Stimulated activated naive CD8-positive, alpha-beta T cell treated with anti-CD3 and anti-CD28 coated beads, Interleukin-15, amount 100 ng/mL, for 72 hours (primary cell): ENCODE measurements at regions not wholly inside any gene's neighbourhood (a gene's known extent, or its start where the extent isn't known, plus 50 kb on each side); places are given as distances from the start of the nearest gene placed in this dataset.
A peak's percentile ranks its signal among the peaks of the same experiment; 100 is the strongest.
"Not testable (repeated sequence)": the region's sequence is repeated elsewhere in the genome, so short reads cannot be mapped to it uniquely, and the experiment has no call there.

Experiments
- ATAC-seq: fragments of 150-1000 bp; cut with Tn5 transposase; 2 replicates; pipeline ENCODE4 v1.10.0; 2021; ENCODE audit warnings: mild to moderate bottlenecking, moderate library complexity
- DNase-seq, 2 donors: peaks; one replicate each; pipeline ENCODE4 v3.0.0; 2021 to 2022
- H3K27ac Mint-ChIP-seq, 2 donors: one replicate each; pipeline ENCODE4 v1.8.0; 2022; ENCODE audit warnings: mild to moderate bottlenecking in 2 of 2, mixed read lengths in 2 of 2, moderate library complexity in 2 of 2
- H3K27me3 Mint-ChIP-seq: one replicate; pipeline ENCODE4 v1.8.0; 2022; ENCODE audit warnings: mixed read lengths
- H3K4me1 Mint-ChIP-seq: one replicate; pipeline ENCODE4 v1.8.0; 2022; ENCODE audit warnings: mild to moderate bottlenecking, mixed read lengths
- H3K4me3 Mint-ChIP-seq, 2 donors: one replicate each; pipeline ENCODE4 v1.8.0; 2022; ENCODE audit warnings: mild to moderate bottlenecking in 2 of 2, mixed read lengths in 2 of 2, moderate library complexity in 1 of 2
- H3K9me3 Mint-ChIP-seq, 2 donors: one replicate each; pipeline ENCODE4 v1.8.0; 2022; ENCODE audit warnings: mixed read lengths in 2 of 2

DNA sequence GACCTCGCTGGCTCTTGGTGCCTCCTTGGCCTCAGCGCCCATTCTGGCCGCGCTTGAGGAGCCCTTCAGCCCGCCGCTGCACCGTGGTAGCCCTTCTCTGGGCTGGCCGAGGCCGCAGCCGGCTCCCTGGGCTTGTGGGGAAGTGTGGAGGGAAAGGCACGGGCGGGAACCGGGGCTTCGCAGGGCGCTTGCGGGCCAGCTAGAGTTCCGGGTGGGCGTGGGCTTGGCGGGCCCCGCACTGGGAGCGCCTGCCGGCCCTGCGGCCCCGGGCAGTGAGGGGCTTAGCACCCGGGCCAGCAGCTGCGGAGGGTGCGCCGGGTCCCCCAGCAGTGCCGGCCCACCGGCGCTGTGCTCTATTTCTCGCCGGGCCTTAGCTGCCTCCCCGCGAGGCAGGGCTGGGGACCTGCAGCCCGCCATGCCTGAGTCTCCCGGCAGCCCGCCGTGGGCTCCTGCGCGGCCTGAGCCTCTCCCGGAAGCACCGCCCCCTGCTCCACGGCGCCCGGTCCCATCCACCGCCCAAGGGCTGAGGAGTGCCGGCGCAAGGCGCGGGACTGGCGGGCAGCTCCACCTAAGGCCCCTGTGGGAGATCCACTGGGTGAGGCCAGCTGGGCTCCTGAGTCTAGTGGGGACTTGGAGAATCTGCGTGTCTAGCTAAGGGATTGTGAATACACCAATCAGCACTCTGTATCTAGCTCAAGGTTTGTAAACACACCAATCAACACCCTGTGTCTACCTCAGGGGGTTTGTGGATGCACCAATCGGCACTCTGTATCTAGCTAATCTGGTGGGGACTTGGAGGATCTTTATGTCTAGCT lies 141.1 kb downstream of the SLCO4C1 start:
- H3K27me3 Mint-ChIP-seq, H3K9me3 Mint-ChIP-seq, H3K4me1 Mint-ChIP-seq, H3K27ac Mint-ChIP-seq: not testable (repeated sequence)
- peak; percentile 4 to 14 for DNase-seq
- peak; percentile 67 for ATAC-seq
- peak overlapping the region; percentile 70 to 74 for H3K4me3 Mint-ChIP-seq

DNA sequence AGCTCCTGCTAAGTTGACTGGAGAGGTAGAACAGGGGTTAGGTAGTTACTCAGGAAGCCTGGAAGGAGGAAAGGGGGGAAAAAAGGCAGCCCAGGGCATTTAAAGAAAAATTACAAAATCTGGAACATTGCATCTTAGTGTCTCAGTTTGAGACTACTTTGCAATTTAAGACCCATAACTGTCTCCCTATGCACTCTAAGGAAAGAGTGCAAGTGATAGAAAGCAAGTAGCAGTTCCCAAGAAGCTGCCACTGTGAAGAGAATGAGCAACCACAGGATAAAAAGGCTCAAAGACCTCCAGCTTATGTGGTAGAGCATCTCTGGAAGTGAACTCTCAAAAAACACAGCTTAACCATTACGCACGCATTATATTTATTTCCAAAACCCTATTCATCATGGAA lies 141.8 kb downstream of the SLCO4C1 start:
- DNase-seq (no peak), ATAC-seq (no peak)
- no peaks in the 10 kb centered on the region for H3K4me1 Mint-ChIP-seq
- H3K27me3 Mint-ChIP-seq, result peaks cover 9% of the 10 kb centered on the region
- no peak overlapping the region for H3K27ac Mint-ChIP-seq
- peak overlapping the region; percentile 70 to 74 for H3K4me3 Mint-ChIP-seq
- H3K9me3 Mint-ChIP-seq, result peaks cover 0 to 5% of the 10 kb centered on the region in 2 donors

DNA sequence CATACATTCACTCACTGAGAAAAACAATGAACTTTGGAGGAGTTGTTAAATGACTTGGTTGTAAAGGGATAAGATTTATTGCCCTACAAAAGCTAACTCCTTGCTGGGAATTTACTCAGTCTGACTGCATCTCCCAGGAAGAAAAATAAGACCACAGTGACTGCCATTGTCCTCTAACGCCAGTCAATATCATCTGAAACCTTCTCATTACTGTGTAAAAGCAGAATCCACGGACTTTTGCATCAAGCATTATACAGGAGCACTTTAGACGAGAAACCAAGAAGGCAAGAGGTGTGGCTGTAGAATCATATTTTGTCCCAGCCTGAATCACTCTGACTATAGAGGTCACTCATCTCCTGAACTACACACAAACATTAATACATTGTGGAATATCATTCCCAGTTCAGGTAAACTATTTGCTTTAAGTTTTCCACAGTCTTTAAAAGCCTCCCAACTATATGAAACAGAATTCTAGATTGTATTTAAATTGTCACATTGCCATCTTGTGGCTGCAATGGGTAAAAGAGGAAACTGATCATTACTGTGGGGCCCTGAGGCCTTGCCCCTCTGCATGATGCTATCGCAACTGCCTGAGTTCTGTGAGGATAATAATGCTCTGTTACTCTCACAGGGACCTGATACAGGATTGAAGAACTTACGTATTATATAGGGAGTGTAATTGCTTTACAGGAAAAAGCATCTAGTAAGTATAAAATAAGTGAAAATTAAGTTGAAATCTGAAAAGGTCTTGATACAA lies 142.9 kb downstream of the SLCO4C1 start:
- Mint-ChIP-seq H3K4me3 (no peak overlapping the region), H3K4me1 (no peaks in the 10 kb centered on the region), H3K27ac (no peak overlapping the region), H3K9me3 (no peaks in the 10 kb centered on the region), H3K27me3 (peaks cover 9% of the 10 kb centered on the region)
- DNase-seq (no peak), ATAC-seq (peak; percentile 66)

DNA sequence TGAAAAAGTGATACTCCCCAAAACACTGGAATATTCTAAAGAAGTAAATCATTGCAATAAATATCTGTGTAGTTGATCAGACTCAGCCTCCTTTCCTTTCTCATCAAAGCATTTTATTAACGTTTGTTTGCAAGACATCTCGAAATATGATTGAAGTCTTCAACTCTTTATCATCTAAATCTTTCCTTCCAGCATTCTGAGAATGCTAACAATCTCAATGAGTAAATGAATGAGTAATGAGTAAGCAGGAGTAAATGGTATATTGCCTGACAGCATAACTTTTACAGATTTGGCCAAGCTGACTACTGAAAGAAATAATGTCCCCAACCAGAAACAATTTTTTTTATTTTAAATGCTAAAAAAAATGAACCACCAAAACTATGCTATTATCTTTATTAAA lies 157.1 kb downstream of the SLCO4C1 start:
- DNase-seq (no peak), ATAC-seq (no peak)
- no peak overlapping the region for H3K4me3 Mint-ChIP-seq
- no peaks in the 10 kb centered on the region for H3K9me3 Mint-ChIP-seq
- no peaks in the 10 kb centered on the region for H3K27me3 Mint-ChIP-seq
- no peak overlapping the region for H3K27ac Mint-ChIP-seq
- H3K4me1 Mint-ChIP-seq, result no peaks in the 10 kb centered on the region

DNA sequence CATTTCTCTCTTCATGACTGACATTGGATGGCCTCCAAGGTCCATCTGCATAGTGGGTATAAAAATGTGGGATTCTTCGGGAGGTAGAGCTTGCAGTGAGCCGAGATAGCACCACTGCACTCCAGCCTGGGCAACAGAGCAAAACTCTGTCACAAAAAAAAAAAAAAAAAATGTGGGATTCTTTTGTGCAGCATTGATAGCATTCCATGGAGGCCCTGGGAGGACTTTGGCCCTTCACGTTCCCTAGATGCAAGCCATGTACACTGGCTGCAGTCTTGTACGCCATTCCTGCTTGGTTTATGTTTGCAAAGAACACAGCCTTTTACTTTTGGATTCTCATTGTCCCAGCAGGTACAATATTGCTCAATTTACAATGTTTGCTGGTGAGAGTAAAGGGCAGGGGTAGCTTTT lies 157.8 kb downstream of the SLCO4C1 start:
- H3K9me3 Mint-ChIP-seq, result no peaks in the 10 kb centered on the region
- no peaks in the 10 kb centered on the region for H3K4me1 Mint-ChIP-seq
- no peak overlapping the region for H3K27ac Mint-ChIP-seq
- H3K27me3 Mint-ChIP-seq, result no peaks in the 10 kb centered on the region
- DNase-seq (no peak), ATAC-seq (no peak)
- H3K4me3 Mint-ChIP-seq, result no peak overlapping the region

DNA sequence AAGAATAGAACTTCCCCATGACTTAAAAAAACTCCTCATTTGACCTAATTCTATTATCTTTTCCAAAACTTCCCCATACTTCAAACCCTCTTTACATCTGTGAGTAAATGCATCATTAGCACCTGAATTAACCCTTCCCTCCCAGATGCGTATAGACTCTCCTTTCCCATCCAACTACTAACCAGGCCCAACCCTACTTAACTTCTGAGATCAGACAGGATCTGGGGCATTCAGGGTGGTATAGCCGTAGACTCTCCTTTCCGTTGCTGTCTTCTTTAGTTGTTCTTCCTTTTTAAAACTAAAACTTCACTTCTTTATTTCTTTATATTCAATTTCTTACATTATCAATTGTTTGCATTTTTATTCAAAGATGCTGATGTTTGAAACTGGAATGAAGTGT lies 165.2 kb downstream of the SLCO4C1 start:
- no peak for ATAC-seq
- Mint-ChIP-seq H3K4me3 (no peak overlapping the region), H3K4me1 (no peaks in the 10 kb centered on the region), H3K27ac (no peak overlapping the region), H3K9me3 (peaks cover 4 to 6% of the 10 kb centered on the region in 2 donors), H3K27me3 (no peaks in the 10 kb centered on the region)
- no peak for DNase-seq

DNA sequence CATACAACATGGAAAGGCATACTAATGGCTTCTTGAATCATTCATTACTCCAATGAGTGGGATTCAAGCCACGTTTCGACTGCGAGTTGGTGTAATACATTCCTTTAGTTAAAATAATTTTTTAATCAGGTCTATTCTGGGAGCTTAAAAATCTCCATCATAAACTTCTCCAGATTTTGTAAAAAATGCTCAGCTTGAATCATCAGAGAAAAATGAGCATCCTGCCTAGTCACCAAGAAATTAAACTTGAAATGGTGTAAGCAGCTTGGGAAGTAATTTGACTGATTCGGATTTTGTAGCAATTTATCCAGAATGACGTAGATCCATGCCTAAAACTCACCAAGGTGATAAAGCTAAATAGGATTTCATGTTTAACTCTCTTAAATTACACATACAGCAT lies 165.7 kb downstream of the SLCO4C1 start:
- H3K27me3 Mint-ChIP-seq, result no peaks in the 10 kb centered on the region
- no peak overlapping the region for H3K4me3 Mint-ChIP-seq
- no peak overlapping the region for H3K27ac Mint-ChIP-seq
- H3K4me1 Mint-ChIP-seq, result no peaks in the 10 kb centered on the region
- no peak for ATAC-seq
- peaks cover 4 to 6% of the 10 kb centered on the region in 2 donors for H3K9me3 Mint-ChIP-seq
- no peak for DNase-seq

DNA sequence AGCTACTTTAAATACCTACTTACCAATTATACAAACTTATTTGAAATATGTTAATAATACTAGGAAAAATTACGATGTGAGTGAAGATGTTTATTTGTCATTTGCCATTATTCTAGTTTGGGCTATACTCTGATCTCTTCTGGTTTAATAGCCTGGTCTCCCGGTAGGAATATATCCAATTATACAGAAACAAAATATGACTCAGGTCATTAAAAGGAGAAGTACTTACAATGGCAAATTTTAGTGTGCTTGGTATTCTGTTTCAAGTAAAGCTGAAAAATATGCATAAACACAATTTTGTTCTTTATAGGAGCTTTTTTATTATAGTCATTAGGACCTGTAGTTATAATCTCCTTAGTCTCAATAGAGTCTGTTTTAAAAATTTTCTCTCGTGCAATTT lies 176.8 kb downstream of the SLCO4C1 start:
- no peaks in the 10 kb centered on the region for H3K9me3 Mint-ChIP-seq
- ATAC-seq, result no peak
- DNase-seq, result no peak
- no peaks in the 10 kb centered on the region for H3K4me1 Mint-ChIP-seq
- H3K27me3 Mint-ChIP-seq, result no peaks in the 10 kb centered on the region
- H3K4me3 Mint-ChIP-seq, result no peak overlapping the region
- H3K27ac Mint-ChIP-seq, result no peak overlapping the region

DNA sequence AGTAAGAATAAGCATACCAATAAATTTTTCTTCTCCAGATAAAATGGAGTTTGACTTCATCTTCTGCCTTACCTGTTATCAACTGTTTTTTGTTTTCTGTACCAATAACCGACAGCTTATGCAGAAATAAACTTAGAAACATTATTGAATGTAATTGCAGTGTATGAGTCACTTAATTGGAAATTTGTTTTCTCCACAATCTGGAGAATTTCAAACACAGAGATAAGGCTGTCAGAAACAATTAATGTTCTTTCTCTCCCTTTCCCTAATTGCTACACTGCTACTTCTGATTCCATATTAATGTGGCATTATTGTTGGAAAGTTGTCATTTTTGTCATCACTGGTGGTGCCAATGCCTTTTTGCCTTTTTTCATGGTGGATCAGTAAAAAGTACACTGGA lies 180.3 kb downstream of the SLCO4C1 start:
- Mint-ChIP-seq H3K4me1 (no peaks in the 10 kb centered on the region), H3K9me3 (no peaks in the 10 kb centered on the region), H3K27ac (no peak overlapping the region), H3K4me3 (no peak overlapping the region), H3K27me3 (no peaks in the 10 kb centered on the region)
- DNase-seq (no peak), ATAC-seq (no peak)

DNA sequence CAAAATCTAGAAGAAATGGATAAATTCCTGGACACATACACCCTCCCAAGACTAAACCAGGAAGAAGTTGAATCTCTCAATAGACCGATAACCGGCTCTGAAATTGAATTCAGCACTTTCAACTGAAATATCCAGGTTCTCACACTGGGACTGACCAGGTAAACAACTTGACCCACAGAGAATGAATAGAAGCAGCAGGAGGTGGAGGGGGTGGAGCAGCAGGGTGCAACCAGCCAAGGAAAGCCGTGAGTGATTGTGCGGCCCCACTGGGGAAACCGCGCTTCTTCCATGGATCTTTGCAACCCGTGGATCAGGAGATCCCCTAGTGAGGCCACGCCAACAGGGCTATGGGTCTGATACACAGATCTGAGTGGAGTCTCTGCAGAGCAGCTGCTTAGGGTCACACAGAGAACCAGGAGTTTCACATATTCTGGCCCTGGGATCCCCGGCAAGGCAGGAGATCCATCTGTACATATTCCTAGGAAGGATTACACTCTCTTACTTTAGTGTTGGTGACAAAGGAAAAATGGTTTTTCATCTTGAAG lies 181.5 kb downstream of the SLCO4C1 start:
- no peaks in the 10 kb centered on the region for H3K9me3 Mint-ChIP-seq
- ATAC-seq, result no peak

DNA sequence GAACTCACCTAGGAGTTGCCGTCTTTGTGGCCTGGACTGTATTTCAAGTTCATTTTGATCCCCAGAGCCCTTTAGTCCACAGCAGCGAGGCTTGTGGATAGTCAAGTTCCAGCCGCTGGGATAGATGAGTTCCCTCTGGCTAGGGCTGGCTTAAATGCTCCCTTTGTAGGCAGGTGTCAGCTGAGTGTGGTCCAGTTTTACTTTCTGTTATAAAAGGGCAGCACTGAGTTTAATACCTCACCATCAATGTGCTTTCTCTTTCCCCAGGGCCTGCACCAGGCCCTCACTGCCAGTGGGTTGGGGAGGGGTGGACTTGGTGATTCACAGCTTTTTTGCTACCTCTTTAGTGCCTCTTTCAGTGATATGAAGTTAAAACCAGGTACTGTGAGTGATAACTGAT lies 188.2 kb downstream of the SLCO4C1 start:
- no peak for DNase-seq
- no peak overlapping the region for H3K27ac Mint-ChIP-seq
- no peak for ATAC-seq
- no peak overlapping the region for H3K4me3 Mint-ChIP-seq
- no peaks in the 10 kb centered on the region for H3K4me1 Mint-ChIP-seq
- H3K9me3 Mint-ChIP-seq, result peaks cover 0 to 4% of the 10 kb centered on the region in 2 donors
- H3K27me3 Mint-ChIP-seq, result no peaks in the 10 kb centered on the region

More for the DNA sequence above, 181.5 kb downstream of the SLCO4C1 start:
- no peaks in the 10 kb centered on the region for H3K4me1 Mint-ChIP-seq
- no peak overlapping the region for H3K27ac Mint-ChIP-seq
- no peak overlapping the region for H3K4me3 Mint-ChIP-seq
- no peak for DNase-seq
- H3K27me3 Mint-ChIP-seq, result no peaks in the 10 kb centered on the region

DNA sequence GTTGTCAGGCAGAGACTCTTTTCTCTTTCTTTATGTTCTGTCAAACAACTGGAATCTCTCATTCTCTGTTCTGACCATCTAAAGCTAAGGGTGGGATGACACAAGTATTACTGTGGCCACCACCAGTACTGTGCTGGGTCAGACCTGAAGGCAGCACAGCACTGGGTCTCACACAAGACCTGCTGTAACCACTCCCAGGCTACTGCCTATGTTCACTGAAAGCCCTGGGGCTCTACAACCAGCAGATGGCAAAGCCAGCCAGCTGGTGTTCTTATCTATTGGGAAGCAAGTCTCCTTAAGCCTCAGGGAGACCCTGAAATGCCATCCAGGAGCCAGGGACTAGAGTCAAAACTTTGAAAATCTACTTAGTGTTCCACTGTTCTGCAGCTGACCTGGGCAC lies 189.5 kb downstream of the SLCO4C1 start:
- Mint-ChIP-seq H3K4me3 (no peak overlapping the region), H3K9me3 (peaks cover 0 to 4% of the 10 kb centered on the region in 2 donors), H3K4me1 (no peaks in the 10 kb centered on the region), H3K27me3 (no peaks in the 10 kb centered on the region), H3K27ac (no peak overlapping the region)
- ATAC-seq (no peak), DNase-seq (no peak)

DNA sequence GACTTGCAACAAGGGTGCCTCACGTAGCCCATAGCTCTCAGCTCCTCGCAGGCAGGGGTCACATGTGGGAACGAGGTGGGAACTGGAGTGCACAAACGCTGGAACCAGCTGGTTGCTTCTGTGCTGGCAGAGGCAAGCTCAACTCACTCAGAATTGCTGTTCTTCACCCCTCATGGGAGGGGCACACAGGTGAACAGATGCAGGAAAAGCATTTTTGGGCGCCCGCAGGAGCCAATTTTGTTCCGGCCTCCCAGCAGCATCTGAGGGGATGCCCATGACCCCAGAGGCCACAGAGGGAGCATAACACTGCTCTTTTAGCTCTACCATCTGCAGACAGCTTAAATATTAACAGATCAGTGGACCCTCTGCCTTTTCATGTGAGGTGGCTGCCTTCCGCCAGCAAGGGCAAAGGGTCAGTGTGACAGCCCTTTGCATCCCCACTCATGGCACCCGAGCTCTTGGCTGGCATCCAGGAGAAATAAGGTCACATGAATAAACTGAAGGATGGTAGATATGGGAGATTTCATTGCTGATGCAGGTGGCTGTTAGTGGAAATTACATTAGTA lies 196.2 kb downstream of the SLCO4C1 start:
- H3K27me3 Mint-ChIP-seq, result no peaks in the 10 kb centered on the region
- H3K27ac Mint-ChIP-seq, result no peak overlapping the region
- ATAC-seq (no peak), DNase-seq (no peak)
- no peak overlapping the region for H3K4me3 Mint-ChIP-seq
- peaks cover 0 to 4% of the 10 kb centered on the region in 2 donors for H3K9me3 Mint-ChIP-seq
- no peaks in the 10 kb centered on the region for H3K4me1 Mint-ChIP-seq

DNA sequence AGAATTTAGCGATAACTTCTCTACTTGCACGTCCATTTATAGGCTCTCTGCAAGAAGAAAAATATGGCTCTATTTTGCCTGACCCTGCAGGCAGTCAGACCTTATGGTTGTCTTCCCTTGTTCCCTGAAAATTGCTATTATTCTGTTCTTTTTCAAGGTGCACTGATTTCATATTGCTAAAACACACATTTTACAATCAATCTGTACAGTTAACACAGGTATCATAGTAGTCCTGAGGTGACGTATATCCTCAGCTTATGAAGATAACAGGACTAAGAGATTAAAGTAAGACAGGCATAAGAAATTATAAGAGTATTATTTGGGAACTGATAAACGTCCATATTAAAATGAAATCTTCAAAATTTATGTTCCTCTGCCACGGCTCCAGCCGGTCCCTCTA lies 197.0 kb downstream of the SLCO4C1 start:
- not testable (repeated sequence) for H3K27ac Mint-ChIP-seq, ATAC-seq, H3K4me3 Mint-ChIP-seq, DNase-seq, H3K4me1 Mint-ChIP-seq, H3K9me3 Mint-ChIP-seq, H3K27me3 Mint-ChIP-seq

DNA sequence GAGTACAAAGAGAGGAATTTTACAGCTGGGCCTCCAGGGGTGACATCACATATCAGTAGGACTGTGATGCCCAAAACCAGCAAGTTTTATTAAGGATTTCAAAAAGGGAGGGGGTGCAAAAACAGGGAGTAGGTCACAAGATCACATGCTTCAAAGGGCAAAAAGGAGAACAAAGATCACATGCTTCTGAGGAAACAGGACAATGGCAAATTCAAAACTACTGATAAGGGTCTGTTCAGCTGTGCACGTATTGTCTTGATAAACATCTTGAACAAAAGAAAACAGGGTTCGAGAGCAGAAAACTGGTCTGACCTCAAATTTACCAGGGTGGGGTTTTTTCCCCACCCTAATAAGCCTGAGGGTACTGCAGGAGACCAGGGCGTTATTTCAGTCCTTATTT lies 197.5 kb downstream of the SLCO4C1 start:
- not testable (repeated sequence) for H3K27me3 Mint-ChIP-seq, DNase-seq, ATAC-seq, H3K9me3 Mint-ChIP-seq, H3K27ac Mint-ChIP-seq, H3K4me1 Mint-ChIP-seq, H3K4me3 Mint-ChIP-seq

DNA sequence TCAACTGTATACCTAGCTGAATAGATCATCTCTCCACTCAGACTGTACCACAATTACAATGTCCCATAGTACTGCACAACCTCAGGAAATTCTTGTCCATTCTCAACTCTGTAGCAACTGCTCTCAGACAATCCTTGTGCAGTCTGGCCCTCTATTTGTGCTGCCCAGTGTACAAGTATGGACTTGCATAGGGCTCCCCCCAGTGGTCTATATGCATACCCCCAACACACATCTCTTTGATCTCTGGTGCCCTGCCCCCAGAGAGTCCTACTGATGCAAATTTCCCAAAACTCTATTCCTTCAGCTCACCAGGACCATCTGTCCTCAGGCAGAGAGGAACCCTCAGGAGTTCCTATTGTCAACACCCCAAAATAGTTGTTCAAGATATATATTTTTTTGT lies 205.3 kb downstream of the SLCO4C1 start:
- Mint-ChIP-seq H3K9me3 (peaks cover 0 to 7% of the 10 kb centered on the region in 2 donors), H3K4me3 (no peak overlapping the region), H3K27ac (no peak overlapping the region), H3K4me1 (no peaks in the 10 kb centered on the region), H3K27me3 (no peaks in the 10 kb centered on the region)
- DNase-seq (no peak), ATAC-seq (peak; percentile 64)
